HepG2 (cell line): ENCODE measurements at regions not wholly inside any gene's neighbourhood (a gene's known extent, or its start where the extent isn't known, plus 50 kb on each side); places are given as distances from the start of the nearest gene placed in this dataset.

Experiments
- ATAC-seq: fragments of 200-7000 bp; cut with Tn5 transposase; 3 replicates; pipeline ENCODE4 v1.9.1; 2020; ENCODE audit warnings: mild to moderate bottlenecking, moderate library complexity
- BruUV-seq: library from RNA; stranded (reverse); fragments of 400-500 nt; replicated peaks from 2 replicates; lab custom pipeline; 2021; lab: Mats Ljungman, UMichigan
- CTCF ChIA-PET: fragments of 300-600 bp; formaldehyde crosslinking; extraction: SDS; loops from one replicate; lab custom pipeline; 2021; ENCODE audit warnings: low total read pairs, inconsistent platforms, low intra/inter-chr PET ratio; lab: Yijun Ruan, JAX
- POLR2A ChIA-PET: fragments of 350-600 bp; sonication (Branson Sonifier 250); formaldehyde crosslinking; loops from one replicate; lab custom pipeline; 2020; ENCODE audit warnings: antibody characterized with exemption, inconsistent platforms; lab: Yijun Ruan, JAX
- DNase-seq: peaks from one replicate; pipeline ENCODE4 v3.0.0-alpha.2; 2015; ENCODE audit warnings: low spot score
- FAIRE-seq: peaks from 3 replicates; lab custom pipeline; 2011; peaks lifted over from hg19 to GRCh38; lab: Jason Lieb, UNC
- H2AFZ ChIP-seq: one replicate; pipeline ENCODE4 v1.6.1; 2011; ENCODE audit warnings: low read length, inconsistent platforms
- H3K27ac ChIP-seq: fragments of 300-600 bp; 3 replicates; pipeline ENCODE4 v1.8.0; 2011; ENCODE audit warnings: mixed run types, mild to moderate bottlenecking, mixed read lengths, low read length, inconsistent platforms; ENCODE audit not compliant: insufficient read depth; ENCODE audit errors: extremely low read length
- H3K27me3 ChIP-seq, 2 experiments: fragments of 200-600 bp in 1 of 2; 2 replicates in 1 of 2; 3 replicates in 1 of 2; pipeline versions ENCODE4 v1.6.0 to v1.8.0; 2011; ENCODE audit warnings: low read length in 2 of 2, mild to moderate bottlenecking in 2 of 2, moderate library complexity in 2 of 2, inconsistent platforms in 1 of 2; ENCODE audit not compliant: insufficient read depth in 2 of 2, control insufficient read depth in 1 of 2
- H3K36me3 ChIP-seq, 2 experiments: fragments of 200-600 bp in 1 of 2; replicated peaks in 1 of 2; 2 replicates in 1 of 2; 3 replicates in 1 of 2; pipeline versions ENCODE4 v1.5.1 to v1.8.0; 2011; ENCODE audit warnings: low read length in 2 of 2, inconsistent platforms in 1 of 2; ENCODE audit not compliant: insufficient read depth in 2 of 2, control insufficient read depth in 1 of 2
- H3K4me1 ChIP-seq: 2 replicates; pipeline ENCODE4 v1.5.1; 2012; ENCODE audit warnings: low read length, inconsistent platforms; ENCODE audit not compliant: insufficient read depth
- H3K4me2 ChIP-seq: 2 replicates; pipeline ENCODE4 v1.6.0; 2011; ENCODE audit warnings: low read depth, low read length, inconsistent platforms
- H3K4me3 ChIP-seq, 3 experiments: fragments of 200-600 bp in 1 of 3; sonication (generic), shearing (Covaris generic) in 1 of 3; replicated peaks in 1 of 3; 2 replicates each; pipeline ENCODE4 v1.5.1; 2011 to 2016; ENCODE audit warnings: low read length in 3 of 3, inconsistent platforms in 2 of 3, low read depth in 2 of 3, mild to moderate bottlenecking in 2 of 3, control low read depth in 1 of 3, mixed read lengths in 1 of 3; ENCODE audit not compliant: insufficient read depth in 1 of 3
- H3K79me2 ChIP-seq: one replicate; pipeline ENCODE4 v1.6.1; 2011; ENCODE audit warnings: low read length, inconsistent platforms; ENCODE audit not compliant: insufficient read depth
- H3K9ac ChIP-seq: 2 replicates; pipeline ENCODE4 v1.6.0; 2011; ENCODE audit warnings: mild to moderate bottlenecking, low read depth, low read length, inconsistent platforms; ENCODE audit not compliant: insufficient read depth
- H3K9me3 ChIP-seq: 2 replicates; pipeline ENCODE4 v1.5.1; 2012; ENCODE audit warnings: mild to moderate bottlenecking, low read length
- H4K20me1 ChIP-seq: 2 replicates; pipeline ENCODE4 v1.6.0; 2011; ENCODE audit warnings: inconsistent platforms, mild to moderate bottlenecking, low read length, moderate library complexity; ENCODE audit not compliant: insufficient read depth
- FOXC1 ChIP-seq: sonication (generic); formaldehyde crosslinking; IDR thresholded peaks from 2 replicates; pipeline ENCODE4 v1.8.0; 2022; ENCODE audit warnings: mild to moderate bottlenecking, missing genetic modification reagents, borderline replicate concordance
- NONO ChIP-seq, 2 experiments: fragments of 450-650 bp in 1 of 2; sonication (generic) in 1 of 2; formaldehyde crosslinking in 1 of 2; IDR thresholded peaks in 1 of 2; conservative IDR thresholded peaks in 1 of 2; 2 replicates each; pipeline versions ENCODE4 v1.6.1 to v1.8.0; 2017 to 2022; ENCODE audit warnings: mild to moderate bottlenecking in 1 of 2, missing genetic modification reagents in 1 of 2, moderate library complexity in 1 of 2
- RNF2 ChIP-seq: fragments of 450-650 bp; conservative IDR thresholded peaks from 2 replicates; pipeline ENCODE4 v1.6.1; 2016; ENCODE audit warnings: low read depth
- WGBS: methylation state at CpG from one replicate; pipeline ENCODE4 v1.1.6; 2017; ENCODE audit warnings: low lambda C conversion rate; 5-methylcytosine and 5-hydroxymethylcytosine counted together
- in situ Hi-C: cut with HindIII; loops from 2 replicates; pipeline ENCODE4 v1.10.0; 2017; ENCODE audit warnings: low pct_unique_long_range_greater_than_20kb; ENCODE audit not compliant: extremely low pct_ligation_motif_present
- intact Hi-C: fragments of 100-400 bp; cut with micrococcal nuclease; formaldehyde crosslinking; loops from one replicate; pipeline ENCODE4 v1.10.0; 2022; ENCODE audit not compliant: unreplicated experiment
- TF ChIP-seq, protein P1 (sequence below): sonication (generic); formaldehyde crosslinking; IDR thresholded peaks from 2 replicates; pipeline ENCODE4 v1.8.1; 2023; ENCODE audit warnings: mild to moderate bottlenecking, inconsistent platforms, moderate library complexity, missing genetic modification reagents, borderline replicate concordance

DNA sequence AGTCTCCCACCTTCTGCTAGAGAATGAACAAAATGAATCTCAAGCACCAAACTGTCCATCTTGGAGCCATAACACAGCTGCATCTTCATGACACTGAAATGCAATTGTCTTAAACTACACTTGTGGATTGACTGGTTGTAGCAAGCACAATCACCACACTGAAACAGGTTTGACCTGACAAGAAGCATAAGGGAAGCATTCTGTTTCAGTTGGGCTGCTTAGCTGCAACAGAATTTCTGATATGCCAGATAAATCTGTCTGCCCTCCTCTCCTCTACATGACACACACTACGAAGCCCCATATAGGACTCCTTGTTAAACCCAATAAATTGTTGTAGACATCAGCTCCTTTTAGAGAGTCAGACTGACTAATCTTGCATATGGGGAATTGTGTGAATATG lies 101.8 kb upstream of the NPY2R start:
- H2AFZ ChIP-seq, result no peak overlapping the region
- FAIRE-seq (no peak), ATAC-seq (no peak), DNase-seq (no peak)
- H3K4me1 ChIP-seq, result no peaks in the 10 kb centered on the region
- no TSS peak for BruUV-seq
- H3K4me2 ChIP-seq, result no peak overlapping the region
- TF ChIP-seq, protein P1, sequence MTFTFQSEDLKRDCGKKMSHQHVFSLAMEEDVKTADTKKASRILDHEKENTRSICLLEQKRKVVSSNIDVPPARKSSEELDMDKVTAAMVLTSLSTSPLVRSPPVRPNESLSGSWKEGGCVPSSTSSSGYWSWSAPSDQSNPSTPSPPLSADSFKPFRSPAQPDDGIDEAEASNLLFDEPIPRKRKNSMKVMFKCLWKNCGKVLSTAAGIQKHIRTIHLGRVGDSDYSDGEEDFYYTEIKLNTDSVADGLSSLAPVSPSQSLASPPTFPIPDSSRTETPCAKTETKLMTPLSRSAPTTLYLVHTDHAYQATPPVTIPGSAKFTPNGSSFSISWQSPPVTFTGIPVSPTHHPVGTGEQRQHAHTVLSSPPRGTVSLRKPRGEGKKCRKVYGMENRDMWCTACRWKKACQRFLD (CRISPR knock-in tag), result no peak
- in situ Hi-C loops, result no loop called here
- no peaks in the 10 kb centered on the region for H4K20me1 ChIP-seq
- H3K4me3 ChIP-seq, result no peak overlapping the region
- H3K27me3 ChIP-seq, result no peaks in the 10 kb centered on the region
- H3K9ac ChIP-seq, result no peak overlapping the region
- no peaks in the 10 kb centered on the region for H3K79me2 ChIP-seq
- intact Hi-C loops, result no loop called here
- no peaks in the 10 kb centered on the region for H3K36me3 ChIP-seq
- 0% methylated on average over 1 of the region's 1 CpG for WGBS
- no peak overlapping the region for H3K27ac ChIP-seq
- no peaks in the 10 kb centered on the region for H3K9me3 ChIP-seq
- POLR2A ChIA-PET, result no interaction called here
- CTCF ChIA-PET, result no interaction called here

DNA sequence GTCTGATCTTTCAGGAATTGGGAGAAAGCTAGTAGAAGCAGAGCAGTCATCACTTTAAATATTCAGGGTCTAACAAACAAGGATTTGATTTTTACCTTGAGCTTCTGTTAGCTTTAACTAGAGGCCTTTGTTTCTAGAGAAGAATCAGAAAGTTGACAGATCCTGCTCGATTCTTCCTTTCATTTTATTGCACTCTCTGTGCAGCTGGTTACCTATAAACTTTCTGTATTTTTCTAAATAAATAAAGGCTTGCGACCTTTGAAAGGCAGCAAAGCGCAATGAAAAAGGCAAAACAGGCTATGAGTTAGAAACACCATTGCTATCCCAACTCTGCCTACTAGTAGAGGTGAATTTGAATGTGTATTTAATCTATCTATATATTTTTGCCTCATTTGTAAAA lies 101.4 kb upstream of the NPY2R start:
- in situ Hi-C loops, result no loop called here
- Histone ChIP-seq H3K9me3 (no peaks in the 10 kb centered on the region), H3K4me1 (no peaks in the 10 kb centered on the region)
- TF ChIP-seq NONO (IDR thresholded peaks at IDR 0.05), result no peak
- no peak for TF ChIP-seq NONO (CRISPR knock-in tag; conservative IDR thresholded peaks at IDR 0.05)
- TF ChIP-seq FOXC1 (CRISPR knock-in tag), result no peak
- no peak for TF ChIP-seq RNF2
- TF ChIP-seq, all 625 proteins: peak for 0
- ATAC-seq, result no peak
- 1% methylated on average over 3 of the region's 3 CpGs for WGBS
- no peak for FAIRE-seq
- H3K27me3 ChIP-seq, result no peaks in the 10 kb centered on the region
- CTCF ChIA-PET, result no interaction called here
- H3K36me3 ChIP-seq, result no peaks in the 10 kb centered on the region
- no peak overlapping the region for H3K9ac ChIP-seq
- no peak overlapping the region for H2AFZ ChIP-seq
- H3K4me2 ChIP-seq, result no peak overlapping the region
- H4K20me1 ChIP-seq, result no peaks in the 10 kb centered on the region
- no peaks in the 10 kb centered on the region for H3K79me2 ChIP-seq
- no peak overlapping the region for H3K27ac ChIP-seq
- no TSS peak for BruUV-seq
- no peak for DNase-seq
- POLR2A ChIA-PET, result no interaction called here
- intact Hi-C loops, result no loop called here
- H3K4me3 ChIP-seq, result no peak overlapping the region
